ENCODE measurements at regions not wholly inside any gene's neighbourhood (a gene's known extent, or its start where the extent isn't known, plus 50 kb on each side); places are given as distances from the start of the nearest gene placed in this dataset.

DNA sequence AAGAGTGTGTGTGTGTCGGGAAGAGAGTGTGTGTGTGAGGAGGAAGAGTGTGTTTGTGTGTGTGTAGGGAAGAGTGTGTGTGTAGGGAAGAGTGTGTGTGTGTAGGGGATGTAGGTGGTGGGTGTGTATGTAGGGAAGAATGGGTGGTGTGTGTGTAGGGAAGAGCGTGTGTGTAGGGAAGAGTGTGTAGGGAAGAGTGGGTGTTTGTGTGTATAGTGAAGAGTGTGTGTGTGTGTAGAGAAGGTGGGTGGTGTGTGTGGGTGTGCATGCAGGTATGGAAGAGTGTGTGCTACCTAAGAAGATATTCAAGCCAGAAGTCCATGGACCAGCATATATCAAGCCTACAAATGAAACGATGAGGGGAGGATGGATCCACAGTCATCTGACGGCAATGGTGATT is 265.8 kb downstream of the FGF9 start:
- no peak overlapping the region for H3K27ac ChIP-seq (ENCODE audit: low read depth)
- H3K27me3 Mint-ChIP-seq (ENCODE audit: insufficient read depth, low read depth, poor library complexity), result no peaks in the 10 kb centered on the region
- no peaks in the 10 kb centered on the region for H3F3A ChIP-seq (replicated peaks; ENCODE audit: low read depth)
- no peak overlapping the region for H3K4me2 ChIP-seq
- H3K27me3 ChIP-seq (ENCODE audit: insufficient read depth), result no peaks in the 10 kb centered on the region
- no peak overlapping the region for H3K4me3 Mint-ChIP-seq
- peaks cover 20% of the 10 kb centered on the region for H3K9me2 ChIP-seq (ENCODE audit: insufficient read depth)
- H4K20me1 ChIP-seq (replicated peaks; ENCODE audit: insufficient read depth), result no peaks in the 10 kb centered on the region
- H3K27ac Mint-ChIP-seq, result no peak overlapping the region
- H3K4me3 ChIP-seq, result no peak overlapping the region
- DNase-seq (ENCODE audit: low spot score), result no peak
- no peaks in the 10 kb centered on the region for H3K4me1 ChIP-seq (ENCODE audit: insufficient read depth)
- H3K9me3 Mint-ChIP-seq, result peaks cover 3% of the 10 kb centered on the region; the same call in 1 of the 3 replicates
- H3K4me1 Mint-ChIP-seq, result peaks cover 1% of the 10 kb centered on the region; the same call in 2 of the 3 replicates
- no peaks in the 10 kb centered on the region for H3K79me2 ChIP-seq (replicated peaks; ENCODE audit: insufficient read depth)
- TF ChIP-seq CREB1 (CRISPR knock-in tag; IDR thresholded peaks at IDR 0.05; ENCODE audit: low read depth) (no peak), JUNB (IDR thresholded peaks at IDR 0.05; ENCODE audit: unreplicated experiment) (no peak), EZH2 (IDR thresholded peaks at IDR 0.05; ENCODE audit: low read depth, unreplicated experiment) (no peak), STAT1 (IDR thresholded peaks at IDR 0.05; ENCODE audit: unreplicated experiment) (no peak)
- TF ChIP-seq, protein P1, sequence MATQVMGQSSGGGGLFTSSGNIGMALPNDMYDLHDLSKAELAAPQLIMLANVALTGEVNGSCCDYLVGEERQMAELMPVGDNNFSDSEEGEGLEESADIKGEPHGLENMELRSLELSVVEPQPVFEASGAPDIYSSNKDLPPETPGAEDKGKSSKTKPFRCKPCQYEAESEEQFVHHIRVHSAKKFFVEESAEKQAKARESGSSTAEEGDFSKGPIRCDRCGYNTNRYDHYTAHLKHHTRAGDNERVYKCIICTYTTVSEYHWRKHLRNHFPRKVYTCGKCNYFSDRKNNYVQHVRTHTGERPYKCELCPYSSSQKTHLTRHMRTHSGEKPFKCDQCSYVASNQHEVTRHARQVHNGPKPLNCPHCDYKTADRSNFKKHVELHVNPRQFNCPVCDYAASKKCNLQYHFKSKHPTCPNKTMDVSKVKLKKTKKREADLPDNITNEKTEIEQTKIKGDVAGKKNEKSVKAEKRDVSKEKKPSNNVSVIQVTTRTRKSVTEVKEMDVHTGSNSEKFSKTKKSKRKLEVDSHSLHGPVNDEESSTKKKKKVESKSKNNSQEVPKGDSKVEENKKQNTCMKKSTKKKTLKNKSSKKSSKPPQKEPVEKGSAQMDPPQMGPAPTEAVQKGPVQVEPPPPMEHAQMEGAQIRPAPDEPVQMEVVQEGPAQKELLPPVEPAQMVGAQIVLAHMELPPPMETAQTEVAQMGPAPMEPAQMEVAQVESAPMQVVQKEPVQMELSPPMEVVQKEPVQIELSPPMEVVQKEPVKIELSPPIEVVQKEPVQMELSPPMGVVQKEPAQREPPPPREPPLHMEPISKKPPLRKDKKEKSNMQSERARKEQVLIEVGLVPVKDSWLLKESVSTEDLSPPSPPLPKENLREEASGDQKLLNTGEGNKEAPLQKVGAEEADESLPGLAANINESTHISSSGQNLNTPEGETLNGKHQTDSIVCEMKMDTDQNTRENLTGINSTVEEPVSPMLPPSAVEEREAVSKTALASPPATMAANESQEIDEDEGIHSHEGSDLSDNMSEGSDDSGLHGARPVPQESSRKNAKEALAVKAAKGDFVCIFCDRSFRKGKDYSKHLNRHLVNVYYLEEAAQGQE (IDR thresholded peaks at IDR 0.05; ENCODE audit: unreplicated experiment), result no peak
- TF ChIP-seq, protein P2, sequence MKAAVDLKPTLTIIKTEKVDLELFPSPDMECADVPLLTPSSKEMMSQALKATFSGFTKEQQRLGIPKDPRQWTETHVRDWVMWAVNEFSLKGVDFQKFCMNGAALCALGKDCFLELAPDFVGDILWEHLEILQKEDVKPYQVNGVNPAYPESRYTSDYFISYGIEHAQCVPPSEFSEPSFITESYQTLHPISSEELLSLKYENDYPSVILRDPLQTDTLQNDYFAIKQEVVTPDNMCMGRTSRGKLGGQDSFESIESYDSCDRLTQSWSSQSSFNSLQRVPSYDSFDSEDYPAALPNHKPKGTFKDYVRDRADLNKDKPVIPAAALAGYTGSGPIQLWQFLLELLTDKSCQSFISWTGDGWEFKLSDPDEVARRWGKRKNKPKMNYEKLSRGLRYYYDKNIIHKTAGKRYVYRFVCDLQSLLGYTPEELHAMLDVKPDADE (IDR thresholded peaks at IDR 0.05), result no peak
- TF ChIP-seq, protein P3, sequence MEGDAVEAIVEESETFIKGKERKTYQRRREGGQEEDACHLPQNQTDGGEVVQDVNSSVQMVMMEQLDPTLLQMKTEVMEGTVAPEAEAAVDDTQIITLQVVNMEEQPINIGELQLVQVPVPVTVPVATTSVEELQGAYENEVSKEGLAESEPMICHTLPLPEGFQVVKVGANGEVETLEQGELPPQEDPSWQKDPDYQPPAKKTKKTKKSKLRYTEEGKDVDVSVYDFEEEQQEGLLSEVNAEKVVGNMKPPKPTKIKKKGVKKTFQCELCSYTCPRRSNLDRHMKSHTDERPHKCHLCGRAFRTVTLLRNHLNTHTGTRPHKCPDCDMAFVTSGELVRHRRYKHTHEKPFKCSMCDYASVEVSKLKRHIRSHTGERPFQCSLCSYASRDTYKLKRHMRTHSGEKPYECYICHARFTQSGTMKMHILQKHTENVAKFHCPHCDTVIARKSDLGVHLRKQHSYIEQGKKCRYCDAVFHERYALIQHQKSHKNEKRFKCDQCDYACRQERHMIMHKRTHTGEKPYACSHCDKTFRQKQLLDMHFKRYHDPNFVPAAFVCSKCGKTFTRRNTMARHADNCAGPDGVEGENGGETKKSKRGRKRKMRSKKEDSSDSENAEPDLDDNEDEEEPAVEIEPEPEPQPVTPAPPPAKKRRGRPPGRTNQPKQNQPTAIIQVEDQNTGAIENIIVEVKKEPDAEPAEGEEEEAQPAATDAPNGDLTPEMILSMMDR (conservative IDR thresholded peaks at IDR 0.05; ENCODE audit: low read depth in 2 of 2), result no peak
- TF ChIP-seq, protein P4, sequence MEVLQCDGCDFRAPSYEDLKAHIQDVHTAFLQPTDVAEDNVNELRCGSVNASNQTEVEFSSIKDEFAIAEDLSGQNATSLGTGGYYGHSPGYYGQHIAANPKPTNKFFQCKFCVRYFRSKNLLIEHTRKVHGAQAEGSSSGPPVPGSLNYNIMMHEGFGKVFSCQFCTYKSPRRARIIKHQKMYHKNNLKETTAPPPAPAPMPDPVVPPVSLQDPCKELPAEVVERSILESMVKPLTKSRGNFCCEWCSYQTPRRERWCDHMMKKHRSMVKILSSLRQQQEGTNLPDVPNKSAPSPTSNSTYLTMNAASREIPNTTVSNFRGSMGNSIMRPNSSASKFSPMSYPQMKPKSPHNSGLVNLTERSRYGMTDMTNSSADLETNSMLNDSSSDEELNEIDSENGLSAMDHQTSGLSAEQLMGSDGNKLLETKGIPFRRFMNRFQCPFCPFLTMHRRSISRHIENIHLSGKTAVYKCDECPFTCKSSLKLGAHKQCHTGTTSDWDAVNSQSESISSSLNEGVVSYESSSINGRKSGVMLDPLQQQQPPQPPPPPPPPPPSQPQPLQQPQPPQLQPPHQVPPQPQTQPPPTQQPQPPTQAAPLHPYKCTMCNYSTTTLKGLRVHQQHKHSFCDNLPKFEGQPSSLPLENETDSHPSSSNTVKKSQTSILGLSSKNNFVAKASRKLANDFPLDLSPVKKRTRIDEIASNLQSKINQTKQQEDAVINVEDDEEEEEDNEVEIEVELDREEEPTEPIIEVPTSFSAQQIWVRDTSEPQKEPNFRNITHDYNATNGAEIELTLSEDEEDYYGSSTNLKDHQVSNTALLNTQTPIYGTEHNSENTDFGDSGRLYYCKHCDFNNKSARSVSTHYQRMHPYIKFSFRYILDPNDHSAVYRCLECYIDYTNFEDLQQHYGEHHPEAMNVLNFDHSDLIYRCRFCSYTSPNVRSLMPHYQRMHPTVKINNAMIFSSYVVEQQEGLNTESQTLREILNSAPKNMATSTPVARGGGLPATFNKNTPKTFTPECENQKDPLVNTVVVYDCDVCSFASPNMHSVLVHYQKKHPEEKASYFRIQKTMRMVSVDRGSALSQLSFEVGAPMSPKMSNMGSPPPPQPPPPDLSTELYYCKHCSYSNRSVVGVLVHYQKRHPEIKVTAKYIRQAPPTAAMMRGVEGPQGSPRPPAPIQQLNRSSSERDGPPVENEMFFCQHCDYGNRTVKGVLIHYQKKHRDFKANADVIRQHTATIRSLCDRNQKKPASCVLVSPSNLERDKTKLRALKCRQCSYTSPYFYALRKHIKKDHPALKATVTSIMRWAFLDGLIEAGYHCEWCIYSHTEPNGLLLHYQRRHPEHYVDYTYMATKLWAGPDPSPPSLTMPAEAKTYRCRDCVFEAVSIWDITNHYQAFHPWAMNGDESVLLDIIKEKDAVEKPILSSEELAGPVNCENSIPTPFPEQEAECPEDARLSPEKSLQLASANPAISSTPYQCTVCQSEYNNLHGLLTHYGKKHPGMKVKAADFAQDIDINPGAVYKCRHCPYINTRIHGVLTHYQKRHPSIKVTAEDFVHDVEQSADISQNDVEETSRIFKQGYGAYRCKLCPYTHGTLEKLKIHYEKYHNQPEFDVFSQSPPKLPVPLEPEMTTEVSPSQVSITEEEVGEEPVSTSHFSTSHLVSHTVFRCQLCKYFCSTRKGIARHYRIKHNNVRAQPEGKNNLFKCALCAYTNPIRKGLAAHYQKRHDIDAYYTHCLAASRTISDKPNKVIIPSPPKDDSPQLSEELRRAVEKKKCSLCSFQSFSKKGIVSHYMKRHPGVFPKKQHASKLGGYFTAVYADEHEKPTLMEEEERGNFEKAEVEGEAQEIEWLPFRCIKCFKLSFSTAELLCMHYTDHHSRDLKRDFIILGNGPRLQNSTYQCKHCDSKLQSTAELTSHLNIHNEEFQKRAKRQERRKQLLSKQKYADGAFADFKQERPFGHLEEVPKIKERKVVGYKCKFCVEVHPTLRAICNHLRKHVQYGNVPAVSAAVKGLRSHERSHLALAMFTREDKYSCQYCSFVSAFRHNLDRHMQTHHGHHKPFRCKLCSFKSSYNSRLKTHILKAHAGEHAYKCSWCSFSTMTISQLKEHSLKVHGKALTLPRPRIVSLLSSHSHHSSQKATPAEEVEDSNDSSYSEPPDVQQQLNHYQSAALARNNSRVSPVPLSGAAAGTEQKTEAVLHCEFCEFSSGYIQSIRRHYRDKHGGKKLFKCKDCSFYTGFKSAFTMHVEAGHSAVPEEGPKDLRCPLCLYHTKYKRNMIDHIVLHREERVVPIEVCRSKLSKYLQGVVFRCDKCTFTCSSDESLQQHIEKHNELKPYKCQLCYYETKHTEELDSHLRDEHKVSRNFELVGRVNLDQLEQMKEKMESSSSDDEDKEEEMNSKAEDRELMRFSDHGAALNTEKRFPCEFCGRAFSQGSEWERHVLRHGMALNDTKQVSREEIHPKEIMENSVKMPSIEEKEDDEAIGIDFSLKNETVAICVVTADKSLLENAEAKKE (CRISPR knock-in tag; IDR thresholded peaks at IDR 0.05), result no peak
- H3K36me3 Mint-ChIP-seq (ENCODE audit: low read depth), result no peaks in the 10 kb centered on the region; the same call in 2 of the 3 replicates
- no peak overlapping the region for H2AFZ ChIP-seq
- ATAC-seq, result no peak
- H3K36me3 ChIP-seq (ENCODE audit: insufficient read depth), result no peaks in the 10 kb centered on the region

Data from GM23338 (cell line).